ENCODE measurements at regions not wholly inside any gene's neighbourhood (a gene's known extent, or its start where the extent isn't known, plus 50 kb on each side); places are given as distances from the start of the nearest gene placed in this dataset.
"Not testable (repeated sequence)": the region's sequence is repeated elsewhere in the genome, so short reads cannot be mapped to it uniquely, and the experiment has no call there.

GRCh38 chr1:199058281-199058680, 419.4 kb downstream of the PTPRC start:
- DNase-seq = no peak

- DNase-seq = no peak
Measured at GRCh38 chr1:199064971-199065370, 426.1 kb downstream of the PTPRC start.

- no peak for DNase-seq
Measured at GRCh38 chr1:199067483-199067882, 428.6 kb downstream of the PTPRC start.

DNA sequence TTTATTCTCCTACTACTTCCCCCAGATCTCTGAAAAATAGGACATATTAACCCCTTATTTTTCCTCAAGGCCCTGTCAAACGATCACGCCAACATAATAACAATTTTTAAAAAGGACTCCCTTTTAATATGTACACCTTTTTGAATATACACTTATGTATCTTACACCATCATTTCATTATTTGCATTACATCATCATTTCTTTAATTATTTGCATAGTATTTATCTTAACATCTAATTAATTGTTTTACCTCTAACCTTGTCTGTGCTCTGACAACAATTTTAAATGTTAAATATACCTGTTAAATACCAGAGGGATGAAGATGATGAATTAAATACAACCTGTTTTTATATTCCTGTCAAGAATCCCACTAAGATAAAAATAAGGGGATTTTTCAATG, 432.2 kb downstream of the PTPRC start:
- DNase-seq = no peak

DNA sequence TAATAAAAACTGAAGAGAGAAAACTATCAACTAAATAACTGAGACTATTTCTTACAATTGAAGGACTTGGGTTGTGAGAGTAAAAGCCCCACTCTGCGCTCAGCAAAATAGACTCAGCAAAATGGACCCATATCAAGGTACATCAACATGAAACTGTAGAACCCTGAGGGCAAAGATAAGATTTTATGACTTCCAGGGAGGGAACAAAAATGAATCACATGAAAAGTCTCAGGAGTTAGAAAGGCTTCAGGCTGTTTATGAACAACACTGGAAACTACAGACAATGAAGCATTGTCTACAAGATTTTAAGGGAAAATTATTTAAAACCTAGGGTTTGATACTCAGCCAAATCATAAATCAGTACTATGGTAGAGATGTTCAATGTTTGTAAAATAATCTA, 434.3 kb downstream of the PTPRC start:
- no peak for DNase-seq

GRCh38 chr1:199075792-199076191, 437.0 kb downstream of the PTPRC start:
- DNase-seq = no peak

- DNase-seq = no peak
Measured at GRCh38 chr1:199079994-199080393, 441.2 kb downstream of the PTPRC start.

- no peak for DNase-seq
Measured at GRCh38 chr1:199081739-199082138, 442.9 kb downstream of the PTPRC start.

- no peak for DNase-seq
Measured at GRCh38 chr1:199082778-199083389, 444.0 kb downstream of the PTPRC start.

GRCh38 chr1:199083680-199084079, 444.8 kb downstream of the PTPRC start:
- no peak for DNase-seq

GRCh38 chr1:199084293-199084692, 445.5 kb downstream of the PTPRC start:
- DNase-seq = no peak

DNA sequence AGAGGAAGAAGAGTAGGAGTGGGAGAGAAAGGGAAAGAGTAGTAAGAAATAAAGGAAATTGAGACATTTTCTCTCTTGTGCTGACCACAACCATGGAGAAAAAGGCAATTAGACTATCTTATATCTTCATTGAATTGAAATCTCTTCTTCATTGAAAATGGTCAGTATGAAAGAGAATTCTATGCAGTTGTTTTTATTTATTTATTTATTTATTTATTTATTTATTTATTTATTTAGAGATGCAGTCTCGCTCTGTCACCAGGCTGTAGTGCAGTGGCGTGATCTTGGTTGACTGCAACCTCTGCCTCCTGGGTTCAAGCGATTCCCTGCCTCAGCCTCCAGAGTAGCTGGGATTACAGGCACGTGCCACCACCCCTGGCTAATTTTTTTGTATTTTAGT, 447.1 kb downstream of the PTPRC start:
- DNase-seq = no peak

GRCh38 chr1:199087144-199087543, 448.3 kb downstream of the PTPRC start:
- DNase-seq = no peak

GRCh38 chr1:199089393-199090122, 450.7 kb downstream of the PTPRC start:
- no peak for DNase-seq

- not testable (repeated sequence) for DNase-seq
Measured at GRCh38 chr1:199095628-199096027, 456.8 kb downstream of the PTPRC start.

GRCh38 chr1:199096591-199096990, 457.8 kb downstream of the PTPRC start:
- DNase-seq = no peak

DNA sequence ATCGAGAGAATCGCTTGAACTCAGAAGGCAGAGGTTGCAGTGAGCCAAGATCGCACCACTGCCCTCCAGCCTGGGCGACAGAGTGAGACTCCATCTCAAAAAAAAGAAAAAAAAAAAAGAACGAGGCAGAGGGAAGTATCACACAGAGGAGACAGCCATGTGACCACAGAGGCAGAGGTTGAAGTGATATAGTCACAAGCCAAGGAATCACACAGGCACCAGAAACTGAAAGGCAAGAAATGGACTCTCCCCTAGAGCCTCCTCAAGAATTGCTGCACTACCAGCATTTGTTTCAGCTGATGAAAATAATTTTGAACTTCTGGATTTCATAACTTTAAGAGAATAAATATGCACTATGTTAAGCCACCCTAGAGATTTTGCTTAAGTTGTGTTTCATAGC, 459.6 kb downstream of the PTPRC start:
- DNase-seq = no peak

DNA sequence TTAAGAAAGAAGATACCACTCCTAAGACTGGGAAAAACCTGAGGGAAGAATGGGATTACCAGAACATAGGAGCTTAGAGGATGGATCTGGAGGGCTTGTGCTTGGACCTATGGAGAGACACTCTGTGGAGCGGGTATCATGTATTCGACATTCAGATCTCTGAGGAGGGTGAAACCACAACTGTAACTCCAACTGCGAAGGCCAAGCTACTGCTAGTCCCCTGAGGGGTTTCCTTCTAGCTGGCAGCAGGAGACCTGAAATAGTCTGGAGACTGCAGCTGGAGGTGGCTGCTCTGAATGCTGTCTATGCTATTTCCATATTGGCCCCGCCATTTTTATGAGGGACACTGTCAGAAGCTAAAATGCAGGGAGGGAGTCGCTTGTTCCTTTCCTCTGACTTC, 462.3 kb downstream of the PTPRC start:
- no peak for DNase-seq

DNA sequence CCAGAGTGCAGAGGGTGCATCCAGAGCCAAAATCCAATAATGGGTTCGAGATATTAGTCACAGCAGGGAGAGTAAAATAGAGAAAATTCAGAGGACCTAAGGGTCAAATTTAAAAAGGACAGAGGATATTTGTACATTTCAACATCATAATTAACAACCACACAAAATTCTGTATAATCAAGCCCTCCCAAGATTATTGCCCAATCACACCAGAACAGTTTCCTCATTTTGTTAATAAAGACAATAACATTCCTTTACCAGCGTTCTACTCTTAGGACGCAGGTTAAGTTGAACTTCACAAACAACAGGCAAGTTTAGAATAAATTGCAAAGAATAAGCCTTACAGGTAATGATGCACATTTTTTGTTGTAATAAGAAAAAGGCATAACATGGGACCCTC, 462.8 kb downstream of the PTPRC start:
- DNase-seq = no peak

GRCh38 chr1:199102239-199102638, 463.4 kb downstream of the PTPRC start:
- no peak for DNase-seq

GRCh38 chr1:199109160-199109559, 470.3 kb downstream of the PTPRC start:
- no peak for DNase-seq

DNA sequence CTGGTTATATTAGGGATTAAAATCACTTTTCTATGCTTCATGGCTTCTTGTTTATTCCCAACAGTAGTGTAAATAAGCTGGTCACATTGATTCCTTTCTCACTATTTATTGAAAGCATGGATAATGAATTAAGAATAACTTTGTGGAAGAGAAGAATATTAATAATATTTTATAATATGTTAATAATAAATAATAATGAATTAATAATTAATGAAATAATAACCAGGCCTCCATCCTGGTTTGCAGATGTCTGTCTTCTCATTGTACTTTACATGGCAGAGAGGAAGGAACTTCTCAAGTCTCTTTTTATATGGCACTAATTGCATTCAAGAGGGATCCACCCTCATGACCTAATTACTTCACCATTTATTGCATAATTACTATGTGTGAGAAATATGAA, 473.5 kb downstream of the PTPRC start:
- no peak for DNase-seq

DNA sequence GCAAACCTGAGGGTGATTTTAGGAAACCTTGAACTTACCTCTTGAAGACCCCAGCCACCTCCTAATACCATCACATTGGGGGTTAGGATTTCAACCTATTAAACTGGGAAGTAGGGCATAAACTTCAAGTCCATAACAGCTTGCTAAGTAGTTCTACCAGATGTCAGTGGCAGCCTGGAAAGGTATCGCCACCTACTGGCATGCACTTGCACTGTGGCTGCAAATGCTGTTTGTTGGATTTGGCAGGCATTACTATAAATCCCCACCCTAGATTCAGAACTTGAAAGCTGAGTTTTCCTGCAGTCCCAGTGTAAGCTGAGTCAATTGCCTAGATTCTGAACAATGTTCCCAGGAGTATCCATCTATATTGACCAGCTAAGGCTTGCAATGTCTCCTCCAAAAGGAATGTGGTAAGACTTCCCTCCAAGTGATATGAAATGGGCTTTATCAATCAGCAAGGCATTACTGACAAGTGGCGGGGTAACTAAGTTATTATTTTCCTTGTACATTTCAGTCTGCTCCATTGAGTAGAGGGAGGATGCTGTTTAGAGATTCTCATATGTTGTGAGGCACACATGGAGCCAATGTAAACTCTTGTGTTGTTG, 474.5 kb downstream of the PTPRC start:
- peak; percentile 43 for DNase-seq

GRCh38 chr1:199116488-199116887, 477.6 kb downstream of the PTPRC start:
- DNase-seq = no peak

DNA sequence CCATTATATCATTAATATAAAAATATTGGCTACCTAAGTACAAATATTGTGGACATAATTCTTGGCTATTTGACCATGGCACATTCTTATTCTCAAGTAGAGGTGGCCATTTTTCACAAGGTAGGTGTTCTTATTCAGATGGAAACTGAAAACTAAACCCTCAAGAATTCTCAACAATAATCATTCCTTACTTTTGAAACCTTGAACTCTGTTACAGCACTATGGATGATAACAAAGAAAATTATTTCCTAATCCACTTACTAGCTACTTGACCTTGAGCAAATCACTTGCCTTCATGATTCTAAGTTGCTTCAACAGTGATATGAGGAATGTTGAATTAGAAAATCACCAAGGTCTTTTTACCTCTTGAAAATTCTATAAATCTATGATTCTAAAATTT, 482.2 kb downstream of the PTPRC start:
- DNase-seq = no peak
